ENCODE measurements at regions not wholly inside any gene's neighbourhood (a gene's known extent, or its start where the extent isn't known, plus 50 kb on each side); places are given as distances from the start of the nearest gene placed in this dataset.

DNA sequence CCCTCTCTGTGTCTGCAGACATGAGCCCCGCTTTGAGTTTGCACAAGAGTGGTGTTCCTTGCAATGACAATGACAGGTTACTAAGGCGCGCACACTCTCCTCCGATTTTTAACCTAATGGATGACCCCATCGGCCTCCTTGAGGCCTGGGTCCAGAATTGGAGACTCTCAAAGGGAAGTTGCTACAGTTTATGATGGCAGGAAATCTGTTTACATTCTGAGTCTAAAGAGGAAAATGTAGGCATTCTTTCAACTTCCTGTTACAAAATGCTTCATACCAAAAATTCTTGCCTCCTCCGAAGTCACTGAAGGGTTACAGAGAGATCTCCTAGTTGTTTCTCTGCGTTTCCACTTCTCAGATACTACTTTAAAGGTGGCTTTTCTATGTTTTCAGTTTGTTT lies 225.3 kb upstream of the AGAP1 start:
- H3K27me3 Mint-ChIP-seq: peaks cover 58% of the 10 kb centered on the region
- ATAC-seq: no peak
- H3K36me3 Mint-ChIP-seq: no peaks in the 10 kb centered on the region
- H3K4me1 Mint-ChIP-seq: no peaks in the 10 kb centered on the region
- H3K9me3 Mint-ChIP-seq: peaks cover 2% of the 10 kb centered on the region
- no peak overlapping the region for H3K4me3 Mint-ChIP-seq
- no peak overlapping the region for H3K27ac Mint-ChIP-seq

DNA sequence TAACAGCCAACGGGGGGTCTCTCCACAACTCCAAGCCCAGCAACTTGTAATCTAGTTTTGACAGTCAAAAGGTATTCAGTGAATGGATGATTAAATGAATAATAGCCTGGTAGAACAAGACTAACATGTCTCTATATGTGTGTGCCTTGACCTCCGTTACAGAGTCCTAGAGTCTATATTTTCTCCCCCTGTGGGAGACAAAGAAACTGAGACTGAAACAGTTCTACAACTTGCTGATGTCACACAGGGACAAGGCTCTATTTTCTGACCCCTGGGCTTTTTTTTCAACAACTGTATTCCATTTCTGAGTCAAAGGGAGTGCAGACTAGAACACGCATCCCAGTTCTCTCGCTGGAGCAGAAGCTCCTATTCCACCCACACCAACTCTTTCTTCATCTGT lies 223.6 kb upstream of the AGAP1 start:
- ATAC-seq: peak; percentile 32
- H3K36me3 Mint-ChIP-seq: no peaks in the 10 kb centered on the region

DNA sequence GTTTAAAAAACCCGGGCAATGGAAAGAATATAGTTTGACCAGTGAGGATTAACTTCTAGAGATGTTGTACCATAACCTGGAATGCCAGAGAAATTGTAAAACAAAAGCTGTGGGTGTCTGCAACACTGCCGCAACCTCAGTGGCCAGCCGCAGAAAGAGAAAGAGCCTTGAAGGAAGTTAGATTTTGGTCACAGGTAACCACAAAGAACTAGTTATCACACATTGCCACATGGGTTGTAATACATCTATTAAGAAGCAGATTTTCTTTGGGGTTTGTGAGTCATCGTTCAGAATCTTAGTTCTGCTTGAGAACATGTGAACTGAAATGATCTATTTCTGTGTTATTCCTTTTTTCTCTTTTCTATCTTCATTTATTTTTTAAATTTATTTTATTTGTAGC lies 222.9 kb upstream of the AGAP1 start:
- Mint-ChIP-seq H3K27ac (no peak overlapping the region), H3K9me3 (peaks cover 2% of the 10 kb centered on the region), H3K27me3 (peaks cover 53% of the 10 kb centered on the region), H3K4me3 (no peak overlapping the region), H3K4me1 (no peaks in the 10 kb centered on the region), H3K36me3 (no peaks in the 10 kb centered on the region)
- ATAC-seq: peak; percentile 75

More for the DNA sequence above, 223.6 kb upstream of the AGAP1 start:
- no peak overlapping the region for H3K4me3 Mint-ChIP-seq
- H3K27ac Mint-ChIP-seq: no peak overlapping the region
- H3K27me3 Mint-ChIP-seq: peaks cover 58% of the 10 kb centered on the region
- H3K9me3 Mint-ChIP-seq: peaks cover 2% of the 10 kb centered on the region
- no peaks in the 10 kb centered on the region for H3K4me1 Mint-ChIP-seq

DNA sequence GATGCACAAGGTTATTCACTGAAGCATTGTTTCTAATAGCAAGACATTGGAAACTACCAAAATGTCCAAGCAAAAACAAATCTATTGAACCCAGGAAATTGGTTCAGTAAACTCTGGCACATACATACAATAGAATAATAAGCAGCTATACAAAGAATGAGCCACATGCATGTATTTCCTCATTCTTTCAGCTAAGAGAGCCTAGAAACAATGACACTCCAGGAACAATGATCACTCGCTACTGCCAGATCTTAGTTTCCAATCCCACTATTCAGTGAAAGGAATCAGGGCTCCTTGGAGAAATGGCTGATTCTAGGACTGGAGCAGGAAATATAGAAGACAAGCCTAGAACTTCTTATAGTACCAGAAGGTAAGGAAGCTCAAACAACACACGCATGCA lies 221.9 kb upstream of the AGAP1 start:
- Mint-ChIP-seq H3K27me3 (peaks cover 44% of the 10 kb centered on the region), H3K36me3 (no peaks in the 10 kb centered on the region), H3K4me3 (no peak overlapping the region), H3K4me1 (no peaks in the 10 kb centered on the region), H3K9me3 (peaks cover 2% of the 10 kb centered on the region), H3K27ac (no peak overlapping the region)
- ATAC-seq: no peak

DNA sequence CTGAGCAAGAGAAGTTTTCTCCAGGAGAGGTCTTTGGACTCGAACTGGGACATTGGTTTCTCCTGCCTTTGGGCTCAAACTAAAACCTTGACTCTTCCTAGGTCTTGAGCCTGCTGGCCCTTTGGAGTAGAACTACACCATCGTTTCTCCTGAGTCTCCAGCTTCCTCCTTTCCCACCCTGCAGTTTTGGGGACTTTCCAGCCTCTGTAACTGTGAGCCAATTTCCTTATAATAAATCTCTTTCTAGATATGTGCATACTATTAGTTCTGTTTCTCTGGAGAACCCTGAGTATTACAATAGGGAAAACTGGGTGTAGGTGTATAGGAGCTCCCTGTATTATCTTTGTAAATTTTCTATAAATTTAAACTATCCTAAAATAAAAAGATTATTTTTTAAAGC lies 219.8 kb upstream of the AGAP1 start:
- H3K4me1 Mint-ChIP-seq: no peaks in the 10 kb centered on the region
- H3K9me3 Mint-ChIP-seq: peaks cover 5% of the 10 kb centered on the region
- H3K27ac Mint-ChIP-seq: no peak overlapping the region

DNA sequence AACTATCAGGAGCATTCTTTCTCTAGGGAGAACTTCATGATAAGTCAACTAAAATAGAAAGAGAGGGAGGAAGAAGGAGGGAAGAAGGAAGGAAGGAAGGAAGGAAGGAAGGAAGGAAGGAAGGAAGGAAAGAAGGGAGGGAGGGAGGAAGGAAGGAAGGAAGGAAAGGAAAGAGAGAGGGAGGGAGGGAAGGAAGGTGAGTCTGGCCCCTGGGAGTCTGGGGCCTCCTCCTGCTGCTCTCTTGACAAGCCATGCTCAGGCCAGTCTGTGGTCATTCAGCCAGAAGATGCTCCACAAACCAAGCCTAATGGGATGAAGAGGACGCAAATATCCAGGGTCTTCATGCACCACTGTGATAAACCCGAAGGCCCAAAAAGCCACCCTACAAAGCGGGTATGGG lies 216.4 kb upstream of the AGAP1 start:
- H3K4me1 Mint-ChIP-seq: no peaks in the 10 kb centered on the region
- H3K36me3 Mint-ChIP-seq: no peaks in the 10 kb centered on the region
- H3K27ac Mint-ChIP-seq: no peak overlapping the region
- H3K9me3 Mint-ChIP-seq: peaks cover 5% of the 10 kb centered on the region
- ATAC-seq: no peak
- H3K4me3 Mint-ChIP-seq: no peak overlapping the region
- peaks cover 1% of the 10 kb centered on the region for H3K27me3 Mint-ChIP-seq

More for the DNA sequence above, 219.8 kb upstream of the AGAP1 start:
- no peaks in the 10 kb centered on the region for H3K36me3 Mint-ChIP-seq
- no peak for ATAC-seq
- peaks cover 23% of the 10 kb centered on the region for H3K27me3 Mint-ChIP-seq
- no peak overlapping the region for H3K4me3 Mint-ChIP-seq

DNA sequence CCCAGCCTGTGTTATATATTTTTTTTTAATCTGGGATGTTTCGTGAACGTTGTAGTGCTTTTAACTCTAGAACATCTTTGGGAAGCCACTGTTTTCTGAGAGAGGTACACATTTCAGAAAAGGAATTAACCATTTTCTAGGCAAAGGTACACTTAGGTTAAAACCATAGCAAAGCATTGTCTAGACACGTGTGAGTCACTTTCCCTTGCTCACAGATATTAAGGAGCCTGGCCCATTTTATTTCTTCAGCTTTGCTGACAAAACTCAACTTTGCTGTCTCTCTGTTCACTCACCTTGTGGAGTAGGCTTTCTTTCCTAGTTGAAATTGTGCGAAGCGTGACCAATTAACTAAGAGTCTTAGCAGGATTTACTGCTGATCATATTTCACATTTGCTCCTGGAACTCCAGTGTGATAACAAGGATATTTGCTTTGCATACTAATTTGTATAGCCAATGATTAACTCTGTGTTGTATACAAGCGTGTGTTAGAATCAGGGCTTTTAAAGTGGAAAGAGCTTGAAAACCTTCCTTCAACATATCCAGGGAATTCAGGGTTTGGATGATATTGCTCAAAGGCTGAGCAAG lies 215.0 kb upstream of the AGAP1 start:
- Mint-ChIP-seq H3K4me1 (no peaks in the 10 kb centered on the region), H3K36me3 (no peaks in the 10 kb centered on the region), H3K27me3 (no peaks in the 10 kb centered on the region), H3K9me3 (peaks cover 5% of the 10 kb centered on the region), H3K27ac (no peak overlapping the region), H3K4me3 (no peak overlapping the region)
- ATAC-seq: no peak

DNA sequence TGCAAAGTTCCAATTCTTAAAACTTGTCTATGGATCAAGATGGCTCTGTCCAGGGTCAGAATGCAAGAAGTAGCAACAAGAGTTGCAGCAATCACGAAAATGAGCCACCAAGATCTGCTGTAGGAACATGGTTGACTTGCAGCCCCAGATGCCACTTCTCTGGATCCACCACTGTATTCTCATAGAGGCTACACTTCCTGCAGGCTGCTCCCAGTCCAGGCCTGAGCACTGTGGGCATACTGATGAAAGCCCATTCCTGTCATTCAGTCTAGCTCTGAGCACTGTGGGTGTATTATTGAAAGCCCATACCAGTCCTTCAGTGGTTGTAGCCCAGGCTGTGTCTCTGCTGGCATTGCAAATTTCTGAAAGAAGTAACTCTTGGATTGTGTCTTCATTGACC lies 213.9 kb upstream of the AGAP1 start:
- Mint-ChIP-seq H3K27me3 (no peaks in the 10 kb centered on the region), H3K9me3 (peaks cover 5% of the 10 kb centered on the region)

DNA sequence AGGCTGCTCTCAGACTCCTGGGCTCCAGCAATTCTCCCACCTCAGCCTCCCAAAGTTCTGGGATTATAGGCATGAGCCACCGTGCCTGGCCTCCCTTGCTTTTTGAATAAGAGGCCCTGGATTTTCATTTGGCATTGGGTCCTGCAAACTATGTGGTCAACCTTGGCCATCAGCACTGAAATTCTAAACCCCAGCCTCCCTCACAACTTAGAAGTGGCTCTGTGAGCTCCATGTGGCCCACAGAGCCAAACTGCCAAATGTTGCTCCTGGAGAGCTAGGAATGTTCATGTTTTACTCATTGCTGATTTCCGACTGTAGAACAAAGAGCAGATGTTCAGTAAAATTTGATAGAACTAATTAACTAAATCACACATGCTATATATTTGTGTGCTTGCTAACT lies 210.6 kb upstream of the AGAP1 start:
- no peak overlapping the region for H3K4me3 Mint-ChIP-seq
- H3K36me3 Mint-ChIP-seq: no peaks in the 10 kb centered on the region
- no peak overlapping the region for H3K27ac Mint-ChIP-seq
- peaks cover 2% of the 10 kb centered on the region for H3K9me3 Mint-ChIP-seq
- no peaks in the 10 kb centered on the region for H3K4me1 Mint-ChIP-seq
- peaks cover 15% of the 10 kb centered on the region for H3K27me3 Mint-ChIP-seq
- ATAC-seq: no peak

More for the DNA sequence above, 213.9 kb upstream of the AGAP1 start:
- peak; percentile 20 for ATAC-seq
- no peak overlapping the region for H3K4me3 Mint-ChIP-seq
- H3K36me3 Mint-ChIP-seq: no peaks in the 10 kb centered on the region
- H3K4me1 Mint-ChIP-seq: no peaks in the 10 kb centered on the region
- no peak overlapping the region for H3K27ac Mint-ChIP-seq

DNA sequence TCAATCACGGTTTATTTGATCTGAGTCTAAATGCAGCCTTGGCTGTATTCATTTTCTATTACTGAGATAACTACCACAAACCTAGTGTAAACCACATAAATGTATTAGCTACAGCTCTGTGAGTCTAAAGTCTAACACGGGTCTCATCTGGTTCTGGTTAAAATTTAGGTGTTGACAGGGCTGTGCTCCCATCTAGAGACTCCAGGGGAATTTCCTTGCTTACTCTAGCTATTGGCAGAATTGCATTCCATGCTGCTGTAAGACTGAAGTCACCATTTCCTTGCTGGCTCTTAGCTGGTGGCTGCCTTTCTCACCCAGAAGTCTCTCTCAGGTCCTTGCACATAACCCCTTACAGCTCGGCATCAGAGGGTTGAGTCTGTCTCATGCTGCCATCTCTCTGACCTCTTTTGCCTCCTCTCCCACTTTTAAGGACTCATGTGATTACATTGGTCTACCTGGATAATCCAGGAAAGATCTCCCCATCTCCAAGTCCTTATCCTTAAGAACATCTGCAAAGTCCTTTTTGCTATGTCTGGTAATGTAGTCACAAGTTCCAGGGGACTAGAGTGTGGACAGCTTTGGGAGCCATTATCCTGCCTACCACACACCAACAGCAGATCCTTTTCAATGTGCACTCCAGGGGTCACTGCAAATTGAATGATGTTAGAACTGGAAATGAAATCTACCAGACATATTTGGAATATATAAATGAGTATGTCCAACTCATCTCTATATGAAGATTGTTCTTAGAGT lies 207.0 kb upstream of the AGAP1 start:
- H3K27ac Mint-ChIP-seq: no peak overlapping the region
- no peak for ATAC-seq
- H3K27me3 Mint-ChIP-seq: peaks cover 35% of the 10 kb centered on the region
- peaks cover 2% of the 10 kb centered on the region for H3K9me3 Mint-ChIP-seq
- no peaks in the 10 kb centered on the region for H3K4me1 Mint-ChIP-seq
- no peak overlapping the region for H3K4me3 Mint-ChIP-seq
- no peaks in the 10 kb centered on the region for H3K36me3 Mint-ChIP-seq

DNA sequence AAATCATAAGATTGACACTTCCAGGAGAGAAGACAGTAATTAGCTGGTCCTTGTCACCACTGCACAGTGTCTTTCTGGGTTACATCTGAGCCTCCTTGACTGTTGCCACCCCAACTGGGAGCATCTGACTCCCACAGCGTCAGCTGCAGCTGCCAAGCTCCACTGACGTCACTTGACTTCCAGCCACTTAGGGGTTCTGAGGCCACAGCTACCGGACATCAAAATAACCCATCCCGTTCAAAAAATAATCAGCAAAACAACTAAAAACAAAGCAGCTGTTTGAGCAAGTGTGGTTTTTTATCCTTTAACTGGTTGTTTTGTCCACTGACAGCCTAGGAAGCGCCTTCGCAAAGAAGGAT lies 206.5 kb upstream of the AGAP1 start:
- H3K27me3 Mint-ChIP-seq: peaks cover 35% of the 10 kb centered on the region
- no peak overlapping the region for H3K27ac Mint-ChIP-seq
- H3K36me3 Mint-ChIP-seq: no peaks in the 10 kb centered on the region
- no peak overlapping the region for H3K4me3 Mint-ChIP-seq
- ATAC-seq: no peak
- no peaks in the 10 kb centered on the region for H3K9me3 Mint-ChIP-seq
- H3K4me1 Mint-ChIP-seq: no peaks in the 10 kb centered on the region

DNA sequence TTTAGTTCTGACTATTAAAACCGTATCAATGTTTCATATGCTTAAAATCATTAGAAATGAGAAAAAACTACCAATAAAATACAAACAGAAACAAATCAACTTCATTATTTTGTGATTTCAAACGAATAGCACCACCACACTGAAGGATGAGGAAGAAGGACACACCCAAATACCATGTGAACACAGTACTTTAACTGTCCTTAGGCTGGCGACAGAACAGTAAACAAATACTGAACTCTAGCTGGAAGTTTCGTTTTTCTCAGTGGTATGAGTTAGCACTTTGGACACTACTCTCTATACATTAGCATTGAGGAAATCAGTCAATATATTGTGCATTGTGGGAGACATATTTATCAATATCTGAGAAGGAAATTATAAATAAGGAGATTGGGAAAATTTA lies 202.4 kb upstream of the AGAP1 start:
- no peaks in the 10 kb centered on the region for H3K4me1 Mint-ChIP-seq
- peaks cover 33% of the 10 kb centered on the region for H3K27me3 Mint-ChIP-seq
- no peaks in the 10 kb centered on the region for H3K36me3 Mint-ChIP-seq
- no peaks in the 10 kb centered on the region for H3K9me3 Mint-ChIP-seq
- no peak for ATAC-seq
- H3K27ac Mint-ChIP-seq: no peak overlapping the region
- H3K4me3 Mint-ChIP-seq: no peak overlapping the region

DNA sequence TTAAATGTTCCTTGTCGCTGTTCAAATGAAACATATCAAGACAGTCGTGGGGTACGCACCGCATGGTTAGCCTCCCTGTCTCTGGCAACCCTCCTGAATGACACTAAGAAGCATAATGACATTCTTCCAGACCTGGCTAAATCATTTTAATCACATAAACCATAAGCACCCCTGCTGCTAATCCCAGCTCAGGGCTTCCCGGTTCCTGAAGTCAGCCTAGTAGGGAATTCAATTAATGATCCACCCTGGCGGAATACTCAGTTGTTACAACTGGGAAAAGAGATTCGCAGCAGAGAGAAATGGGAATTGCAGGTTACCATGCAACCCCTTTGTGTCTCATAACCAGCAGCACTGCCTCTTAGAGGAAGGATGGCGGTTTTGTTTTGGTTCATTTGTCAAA lies 200.8 kb upstream of the AGAP1 start:
- H3K36me3 Mint-ChIP-seq: no peaks in the 10 kb centered on the region
- ATAC-seq: no peak
- no peaks in the 10 kb centered on the region for H3K4me1 Mint-ChIP-seq
- H3K27ac Mint-ChIP-seq: no peak overlapping the region
- no peaks in the 10 kb centered on the region for H3K9me3 Mint-ChIP-seq
- H3K27me3 Mint-ChIP-seq: peaks cover 21% of the 10 kb centered on the region
- H3K4me3 Mint-ChIP-seq: no peak overlapping the region

DNA sequence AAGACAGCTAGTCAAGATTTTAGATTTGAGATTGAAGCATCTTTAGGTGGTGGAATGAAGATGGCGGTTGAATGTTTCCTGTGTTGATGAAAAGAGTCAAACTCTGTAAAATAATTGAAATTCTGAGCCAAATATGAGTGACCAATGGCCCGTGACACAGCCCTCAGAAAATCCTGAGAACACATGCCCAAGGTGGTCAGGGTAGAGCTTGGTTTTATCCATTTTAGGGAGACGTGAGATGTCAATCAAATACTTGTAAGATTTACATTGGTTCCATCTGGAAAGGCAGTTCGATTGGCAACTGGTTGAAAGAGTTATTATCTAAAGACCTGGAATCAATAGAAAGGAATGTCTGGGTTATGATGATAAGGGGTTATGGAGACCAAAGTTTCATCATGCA lies 198.0 kb upstream of the AGAP1 start:
- no peak for ATAC-seq
- no peaks in the 10 kb centered on the region for H3K36me3 Mint-ChIP-seq
- H3K27me3 Mint-ChIP-seq: peaks cover 9% of the 10 kb centered on the region
- H3K4me1 Mint-ChIP-seq: no peaks in the 10 kb centered on the region
- H3K27ac Mint-ChIP-seq: no peak overlapping the region
- H3K4me3 Mint-ChIP-seq: no peak overlapping the region
- no peaks in the 10 kb centered on the region for H3K9me3 Mint-ChIP-seq

DNA sequence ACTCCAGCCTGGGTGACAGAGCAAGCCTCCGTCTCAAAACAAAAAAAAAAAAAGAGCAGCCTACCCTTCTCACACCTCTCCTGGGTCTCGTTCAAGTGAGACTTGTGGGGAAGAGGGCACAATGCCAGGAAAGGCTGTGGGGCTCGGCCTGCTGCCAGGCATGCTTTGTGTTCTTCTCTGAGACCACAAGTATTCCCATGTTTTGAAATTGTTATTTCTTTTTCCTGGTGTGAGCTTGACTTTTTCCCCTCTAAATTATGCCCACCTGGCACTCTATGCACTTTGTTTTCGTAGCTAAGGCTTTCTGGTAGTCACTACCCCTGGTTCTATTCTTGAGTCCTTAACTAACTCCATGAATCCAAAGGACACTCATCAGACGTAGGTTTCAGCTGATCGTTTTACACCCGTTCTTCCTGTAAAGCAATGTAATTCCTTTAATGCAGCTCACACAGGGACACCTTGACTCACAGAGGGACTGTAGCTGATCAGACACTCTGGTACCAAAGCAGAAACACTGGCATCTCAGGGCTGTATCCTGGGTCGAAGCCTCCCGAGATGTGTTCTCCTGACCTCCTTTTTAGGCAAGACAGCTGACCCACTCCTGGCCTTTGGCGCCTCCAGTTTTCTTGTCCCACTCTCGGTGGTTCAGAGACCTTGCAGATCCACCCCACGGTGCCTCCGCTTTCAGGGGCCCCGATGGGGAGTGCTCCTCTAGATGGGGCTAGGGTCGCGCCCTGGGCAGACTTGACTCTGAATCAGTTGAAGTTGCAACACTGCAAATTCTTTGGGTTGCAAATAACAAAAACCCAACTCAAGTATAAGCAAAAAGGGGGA lies 193.3 kb upstream of the AGAP1 start:
- ATAC-seq: no peak
- no peaks in the 10 kb centered on the region for H3K4me1 Mint-ChIP-seq
- H3K9me3 Mint-ChIP-seq: peaks cover 6% of the 10 kb centered on the region
- no peak overlapping the region for H3K4me3 Mint-ChIP-seq
- H3K36me3 Mint-ChIP-seq: no peaks in the 10 kb centered on the region
- peaks cover 22% of the 10 kb centered on the region for H3K27me3 Mint-ChIP-seq
- H3K27ac Mint-ChIP-seq: no peak overlapping the region

Measured in stimulated activated memory B cell treated with anti-CD40 and anti-IgM and Interleukin-4, amounts not matched to agents 10 μg/mL and 1 μg/mL and 100 μg/mL, for 72 hours (primary cell).